ENCODE measurements at regions not wholly inside any gene's neighbourhood (a gene's known extent, or its start where the extent isn't known, plus 50 kb on each side); places are given as distances from the start of the nearest gene placed in this dataset.
A peak's percentile ranks its signal among the peaks of the same experiment; 100 is the strongest.

DNA sequence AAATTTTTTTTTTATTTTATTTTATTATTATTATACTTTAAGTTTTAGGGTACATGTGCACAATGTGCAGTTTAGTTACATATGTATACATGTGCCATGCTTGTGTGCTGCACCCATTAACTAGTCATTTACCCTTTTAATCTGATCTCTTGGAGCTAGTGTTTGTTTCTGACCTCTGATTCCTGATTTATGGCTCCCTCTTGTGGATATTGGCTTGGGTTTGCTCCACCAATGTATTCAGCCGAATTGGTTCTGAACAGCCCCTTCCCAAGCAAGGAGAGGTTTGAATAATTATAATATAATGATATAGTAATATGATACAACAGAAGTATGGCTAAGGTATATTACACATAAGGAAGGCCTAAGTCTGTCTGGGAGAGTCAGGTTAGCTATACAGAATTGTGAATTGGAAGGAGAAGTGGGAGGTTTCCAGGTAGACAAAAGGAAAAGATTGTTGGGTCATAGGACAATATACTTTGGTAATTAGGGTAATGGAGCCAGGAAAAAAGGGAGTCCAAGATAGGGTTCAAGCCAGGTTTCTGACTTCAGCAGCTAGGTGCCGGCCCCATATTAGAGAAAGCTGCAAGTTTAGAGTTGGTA is 53.1 kb upstream of the HMCN1 start:
- no peak for DNase-seq
- Histone ChIP-seq H3K4me1 (peaks cover 12% of the 10 kb centered on the region), H3K27ac (no peak overlapping the region), H3K9me3 (no peaks in the 10 kb centered on the region), H3K4me3 (no peak overlapping the region), H3K36me3 (no peaks in the 10 kb centered on the region), H3K27me3 (ENCODE audit: low read depth) (no peaks in the 10 kb centered on the region)
- peak; percentile 74 for TF ChIP-seq CTCF (IDR thresholded peaks at IDR 0.05)
- intact Hi-C loops (cut with DNase I), result no loop called here
- peak; percentile 49 to 80 for ATAC-seq

GRCh38 chr1:185680453-185680852 is 53.7 kb upstream of the HMCN1 start:
- no peak for DNase-seq
- H3K4me1 ChIP-seq, result peaks cover 12% of the 10 kb centered on the region
- intact Hi-C loops (cut with DNase I), result no loop called here
- no peak overlapping the region for H3K4me3 ChIP-seq
- H3K36me3 ChIP-seq, result no peaks in the 10 kb centered on the region
- TF ChIP-seq CTCF (IDR thresholded peaks at IDR 0.05), result no peak
- ATAC-seq, result peak; percentile 29 to 51
- no peaks in the 10 kb centered on the region for H3K9me3 ChIP-seq
- no peaks in the 10 kb centered on the region for H3K27me3 ChIP-seq (ENCODE audit: low read depth)
- no peak overlapping the region for H3K27ac ChIP-seq

GRCh38 chr1:185679220-185679619 is 55.0 kb upstream of the HMCN1 start:
- Histone ChIP-seq H3K4me1 (peaks cover 12% of the 10 kb centered on the region), H3K27me3 (ENCODE audit: low read depth) (no peaks in the 10 kb centered on the region), H3K27ac (no peak overlapping the region), H3K9me3 (no peaks in the 10 kb centered on the region), H3K36me3 (no peaks in the 10 kb centered on the region), H3K4me3 (no peak overlapping the region)
- ATAC-seq (no peak), DNase-seq (no peak)
- TF ChIP-seq CTCF (IDR thresholded peaks at IDR 0.05), result no peak
- intact Hi-C loops (cut with DNase I), result no loop called here

GRCh38 chr1:185676969-185677368 is 57.2 kb upstream of the HMCN1 start:
- no peak for ATAC-seq
- H3K36me3 ChIP-seq, result no peaks in the 10 kb centered on the region
- intact Hi-C loops (cut with DNase I), result no loop called here

GRCh38 chr1:185674201-185674600 is 60.0 kb upstream of the HMCN1 start:
- no peak overlapping the region for H3K4me3 ChIP-seq
- DNase-seq (no peak), ATAC-seq (peak; percentile 68)
- H3K27me3 ChIP-seq (ENCODE audit: low read depth), result no peaks in the 10 kb centered on the region
- peak overlapping the region; percentile 51 for H3K27ac ChIP-seq
- H3K36me3 ChIP-seq, result no peaks in the 10 kb centered on the region
- H3K4me1 ChIP-seq, result peaks cover 25% of the 10 kb centered on the region
- no peak for TF ChIP-seq CTCF (IDR thresholded peaks at IDR 0.05)
- intact Hi-C loops (cut with DNase I), result no loop called here
- no peaks in the 10 kb centered on the region for H3K9me3 ChIP-seq

More at GRCh38 chr1:185676969-185677368, 57.2 kb upstream of the HMCN1 start:
- H3K27me3 ChIP-seq (ENCODE audit: low read depth), result no peaks in the 10 kb centered on the region
- peaks cover 28% of the 10 kb centered on the region for H3K4me1 ChIP-seq
- no peaks in the 10 kb centered on the region for H3K9me3 ChIP-seq
- H3K4me3 ChIP-seq, result no peak overlapping the region
- TF ChIP-seq CTCF (IDR thresholded peaks at IDR 0.05), result no peak
- no peak for DNase-seq
- H3K27ac ChIP-seq, result no peak overlapping the region

Measured in lower lobe of right lung (tissue), 2 donors.